Spleen (tissue), 7 donors: ENCODE measurements at regions not wholly inside any gene's neighbourhood (a gene's known extent, or its start where the extent isn't known, plus 50 kb on each side); places are given as distances from the start of the nearest gene placed in this dataset.

Source experiments
- POLR2AphosphoS5 ChIP-seq, 3 donors: sonication (generic); formaldehyde crosslinking; IDR thresholded peaks; one replicate each; pipeline ENCODE4 v1.5.1; 2017; ENCODE audit warnings: antibody characterized with exemption in 3 of 3
- TF ChIP-seq, protein P1 (sequence below), 11 experiments: fragments of 200-600 bp in 7 of 11; fragments of 450-650 bp in 4 of 11; sonication (generic) in 4 of 11; IDR thresholded peaks in 8 of 11; conservative IDR thresholded peaks in 3 of 11; 1 replicate in 7 of 11; 2 replicates in 4 of 11; pipeline versions ENCODE4 v1.4.0 to v1.8.0; 2016 to 2021; ENCODE audit warnings: antibody characterized with exemption in 11 of 11, inconsistent platforms in 4 of 11, mild to moderate bottlenecking in 1 of 11
- donor health status: DM: no; HTN: no; CAD: no; lungs with moderate emphysema.
- donor health status: DM: no; HTN: no; CAD: no.
- donor health status: DM: no; HTN: no; CAD: no.

DNA sequence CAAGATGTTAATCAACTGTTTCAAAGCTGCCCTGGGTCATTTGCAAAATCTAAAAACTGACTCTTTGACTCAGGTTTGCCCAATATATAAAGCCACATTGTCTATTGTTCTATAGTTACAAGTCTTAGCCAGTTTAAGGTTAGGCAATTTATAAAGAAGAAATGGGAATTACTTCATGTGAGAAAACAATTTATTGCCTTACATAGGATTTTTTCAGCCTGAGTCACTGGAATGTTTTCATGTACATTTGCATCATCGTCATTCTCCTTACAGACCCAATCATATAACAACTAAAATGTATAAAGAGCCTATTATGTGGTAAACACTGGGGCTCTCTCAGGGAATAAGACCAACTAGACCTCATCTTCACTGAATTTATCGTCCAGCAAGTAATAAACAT, 100.3 kb upstream of the PLEKHG7 start:
- TF ChIP-seq POLR2AphosphoS5 (IDR thresholded peaks at IDR 0.05), result no peak
- TF ChIP-seq, protein P1, sequence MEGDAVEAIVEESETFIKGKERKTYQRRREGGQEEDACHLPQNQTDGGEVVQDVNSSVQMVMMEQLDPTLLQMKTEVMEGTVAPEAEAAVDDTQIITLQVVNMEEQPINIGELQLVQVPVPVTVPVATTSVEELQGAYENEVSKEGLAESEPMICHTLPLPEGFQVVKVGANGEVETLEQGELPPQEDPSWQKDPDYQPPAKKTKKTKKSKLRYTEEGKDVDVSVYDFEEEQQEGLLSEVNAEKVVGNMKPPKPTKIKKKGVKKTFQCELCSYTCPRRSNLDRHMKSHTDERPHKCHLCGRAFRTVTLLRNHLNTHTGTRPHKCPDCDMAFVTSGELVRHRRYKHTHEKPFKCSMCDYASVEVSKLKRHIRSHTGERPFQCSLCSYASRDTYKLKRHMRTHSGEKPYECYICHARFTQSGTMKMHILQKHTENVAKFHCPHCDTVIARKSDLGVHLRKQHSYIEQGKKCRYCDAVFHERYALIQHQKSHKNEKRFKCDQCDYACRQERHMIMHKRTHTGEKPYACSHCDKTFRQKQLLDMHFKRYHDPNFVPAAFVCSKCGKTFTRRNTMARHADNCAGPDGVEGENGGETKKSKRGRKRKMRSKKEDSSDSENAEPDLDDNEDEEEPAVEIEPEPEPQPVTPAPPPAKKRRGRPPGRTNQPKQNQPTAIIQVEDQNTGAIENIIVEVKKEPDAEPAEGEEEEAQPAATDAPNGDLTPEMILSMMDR (IDR thresholded peaks at IDR 0.05 in 8 of 11, conservative IDR thresholded peaks at IDR 0.05 in 3 of 11), result no peak
